NCI-H1436 treated with DMSO at 0.1 percent for 48 hours (cell line): ENCODE measurements at regions not wholly inside any gene's neighbourhood (a gene's known extent, or its start where the extent isn't known, plus 50 kb on each side); places are given as distances from the start of the nearest gene placed in this dataset.
"Not testable (repeated sequence)": the region's sequence is repeated elsewhere in the genome, so short reads cannot be mapped to it uniquely, and the experiment has no call there.

Experiments
- DNase-seq: peaks from one replicate; lab custom pipeline; 2025; lab: John Stamatoyannopoulos, UW

GRCh38 chr5:159588941-159589340, 258.7 kb upstream of the IL12B start:
- DNase-seq = no peak

DNA sequence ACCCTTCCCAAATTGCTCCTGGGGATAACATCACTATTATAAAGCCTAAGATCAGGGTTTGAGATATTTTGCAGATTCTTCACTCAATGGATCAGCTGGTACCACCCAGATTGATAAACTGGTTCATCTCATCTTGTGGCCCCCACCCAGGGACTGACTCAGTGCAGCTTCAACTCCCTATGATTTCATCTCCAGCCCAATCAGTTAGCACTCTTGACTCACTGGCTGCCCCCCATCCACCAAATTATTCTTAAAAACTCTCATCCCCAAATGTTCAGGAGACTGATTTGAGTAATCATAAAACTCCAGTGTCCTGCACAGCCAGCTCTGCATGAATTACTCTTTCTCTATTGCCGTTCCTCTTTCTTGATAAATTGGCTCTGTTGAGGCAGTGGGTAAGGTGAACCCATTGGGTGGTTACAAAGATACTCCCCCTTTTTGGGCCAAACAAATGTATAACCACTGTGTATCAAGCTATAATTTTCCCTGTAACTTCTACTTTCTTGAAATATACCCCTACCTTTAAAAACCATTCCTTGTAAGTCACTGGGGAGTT, 263.3 kb upstream of the IL12B start:
- DNase-seq = no peak

DNA sequence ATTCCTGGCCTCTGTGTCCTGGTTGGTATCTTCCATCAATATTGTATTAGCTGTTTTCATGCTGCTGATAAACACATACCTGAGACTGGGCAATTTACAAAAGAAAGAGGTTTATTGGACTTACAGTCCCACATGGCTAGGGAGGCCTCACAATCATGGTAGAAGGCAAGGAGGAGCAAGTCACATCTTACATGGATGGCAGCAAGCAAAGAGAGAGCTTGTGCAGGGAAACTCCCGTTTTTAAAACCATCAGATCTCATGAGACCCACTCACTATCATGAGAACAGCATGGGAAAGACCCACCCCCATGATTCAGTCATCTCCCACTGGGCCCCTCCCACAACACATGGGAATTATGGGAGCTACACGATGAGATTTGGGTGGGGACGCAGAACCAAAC, 265.3 kb upstream of the IL12B start:
- not testable (repeated sequence) for DNase-seq

DNA sequence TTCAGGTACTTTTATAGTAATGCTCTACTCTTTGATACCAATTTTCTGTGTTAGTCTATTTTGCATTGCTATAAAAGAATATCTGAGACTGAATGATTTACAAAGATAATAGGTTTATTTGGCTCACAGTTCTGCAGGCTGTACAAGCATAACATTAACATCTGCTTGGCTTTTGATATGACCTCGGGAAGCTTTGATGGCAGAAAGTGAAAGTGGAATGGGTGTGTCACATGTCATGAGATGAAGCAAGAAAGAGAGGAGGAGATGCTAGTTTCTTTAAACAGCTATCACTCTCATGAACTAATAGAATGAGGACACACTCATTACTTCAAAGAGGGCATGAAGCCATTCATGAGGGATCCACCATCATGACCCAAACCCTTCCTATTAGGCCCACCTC, 270.9 kb upstream of the IL12B start:
- no peak for DNase-seq

DNA sequence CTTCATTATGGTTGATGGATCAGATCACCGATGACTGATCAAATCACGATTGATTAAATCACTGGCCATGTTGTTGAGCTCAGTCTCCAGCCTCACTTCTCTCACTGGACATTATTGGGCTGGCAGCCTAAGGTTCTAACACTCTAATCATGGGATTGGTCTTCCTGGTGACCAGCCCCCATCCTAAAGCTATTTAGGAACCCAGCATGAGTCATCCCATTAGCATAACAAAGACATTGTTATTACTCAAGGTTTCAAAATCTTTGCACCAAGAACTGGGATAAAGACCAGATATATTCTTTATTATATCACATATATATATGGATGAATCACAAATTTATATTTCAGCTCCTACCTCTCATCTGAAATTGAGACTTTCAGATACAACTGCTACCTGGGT, 272.1 kb upstream of the IL12B start:
- DNase-seq = no peak

DNA sequence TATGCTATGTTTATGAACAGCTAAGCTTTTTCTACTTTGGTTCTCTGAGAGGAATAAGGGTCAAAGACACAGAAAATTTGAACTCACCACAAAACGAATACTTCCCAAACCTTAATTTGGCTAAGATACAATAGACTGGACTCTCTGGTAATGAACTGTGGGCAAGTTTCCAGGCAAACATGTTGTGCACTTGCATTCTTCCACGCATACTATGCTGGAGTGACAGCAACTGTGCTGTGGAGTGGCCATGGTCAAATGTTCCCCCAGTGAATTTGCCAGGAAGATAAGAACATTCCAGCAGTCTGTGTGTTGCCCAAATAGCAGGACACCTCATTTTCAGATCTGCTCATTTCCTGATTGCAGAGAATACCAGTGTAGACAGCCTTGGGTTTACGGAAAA, 275.3 kb upstream of the IL12B start:
- DNase-seq = no peak

DNA sequence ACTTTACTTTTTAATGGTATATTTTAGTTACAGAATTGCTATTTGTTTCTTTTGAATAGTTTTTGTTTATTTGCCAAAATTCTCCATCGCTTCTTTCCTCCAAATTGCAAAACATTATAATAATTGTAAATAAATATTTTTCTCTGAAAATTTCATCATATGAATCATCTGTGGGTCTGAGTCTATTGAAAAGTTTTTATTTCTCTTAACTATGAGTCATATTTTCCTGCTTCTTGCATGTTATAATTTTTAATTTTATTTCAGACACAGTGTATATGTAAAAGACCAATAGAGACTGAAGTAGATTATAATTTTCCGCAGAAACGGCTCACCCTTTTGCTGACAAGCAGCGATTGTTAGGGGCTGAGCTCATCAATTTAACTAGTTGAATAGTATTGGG, 279.1 kb upstream of the IL12B start:
- DNase-seq = no peak

GRCh38 chr5:159610966-159611579, 280.8 kb upstream of the IL12B start:
- no peak for DNase-seq

DNA sequence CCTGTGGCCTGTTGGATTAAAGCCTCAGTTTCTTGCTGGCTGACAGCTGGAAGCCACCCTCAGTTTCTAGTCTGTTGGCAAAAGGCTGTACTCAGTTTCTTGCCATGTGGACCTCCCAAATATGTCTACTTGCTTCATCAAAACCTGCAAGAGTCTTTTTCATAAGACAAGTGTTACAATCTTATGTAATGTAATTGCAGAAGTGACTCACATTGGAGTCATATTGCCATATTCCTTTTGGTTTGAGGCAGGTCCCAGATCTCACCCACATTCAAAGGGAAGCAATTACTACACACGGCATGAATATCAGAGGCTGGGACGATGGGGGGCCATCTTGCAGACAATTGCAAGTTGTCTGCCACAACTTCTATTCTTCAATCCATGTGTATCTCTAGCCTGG, 286.7 kb upstream of the IL12B start:
- DNase-seq = no peak

GRCh38 chr5:159619826-159620225, 289.5 kb upstream of the IL12B start:
- no peak for DNase-seq

DNA sequence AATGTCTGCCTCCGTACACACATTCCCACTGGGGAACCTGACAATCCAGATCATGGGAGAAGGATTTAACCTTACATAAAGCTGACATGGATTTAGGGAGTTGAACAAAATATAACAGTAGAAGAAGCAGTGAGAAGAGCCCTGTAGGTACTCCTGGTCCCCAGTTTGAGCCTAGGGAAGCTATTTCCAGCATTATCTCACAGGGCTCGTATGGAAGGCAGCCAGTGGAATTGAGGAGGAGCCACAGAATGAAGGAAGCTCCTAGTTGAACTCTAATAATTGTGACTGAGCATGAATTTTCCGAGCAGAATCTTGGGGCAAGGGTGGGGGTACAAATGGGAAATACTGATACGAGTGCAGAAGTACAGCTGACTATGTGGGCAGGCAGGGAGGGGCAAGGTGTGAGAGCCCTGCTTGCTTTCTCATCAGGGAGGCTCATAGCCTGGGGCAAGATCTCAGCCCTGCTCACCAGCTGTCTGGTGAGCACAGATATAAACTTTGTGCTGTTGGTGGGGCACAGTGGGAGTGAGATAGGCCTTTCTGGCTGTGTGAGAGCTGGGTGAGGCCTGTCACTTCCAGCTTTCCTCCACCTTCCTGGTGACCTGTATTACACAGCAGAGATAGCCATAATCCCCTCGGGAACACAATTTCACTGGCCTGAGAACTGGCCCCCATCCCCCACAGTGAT, 290.7 kb upstream of the IL12B start:
- no peak for DNase-seq

DNA sequence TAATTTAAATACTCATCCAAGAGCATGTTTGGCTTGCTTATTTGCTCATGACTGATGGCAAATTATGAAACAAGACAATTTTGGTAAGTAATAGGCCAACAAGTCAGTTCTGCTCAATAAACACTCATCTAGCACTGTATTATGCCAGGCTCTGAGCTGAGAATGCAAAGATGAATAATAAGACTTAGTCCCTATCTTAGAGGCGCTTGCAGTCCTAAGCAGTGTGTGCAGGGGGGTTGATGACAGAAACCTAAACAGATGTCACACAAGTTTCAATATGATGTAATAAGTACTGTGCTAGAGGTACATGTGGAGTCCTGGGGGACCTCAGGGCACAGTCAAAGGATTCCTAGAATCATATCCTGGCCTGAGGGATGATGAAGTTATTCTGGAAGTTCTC, 287.6 kb upstream of the ADRA1B start:
- DNase-seq = no peak

DNA sequence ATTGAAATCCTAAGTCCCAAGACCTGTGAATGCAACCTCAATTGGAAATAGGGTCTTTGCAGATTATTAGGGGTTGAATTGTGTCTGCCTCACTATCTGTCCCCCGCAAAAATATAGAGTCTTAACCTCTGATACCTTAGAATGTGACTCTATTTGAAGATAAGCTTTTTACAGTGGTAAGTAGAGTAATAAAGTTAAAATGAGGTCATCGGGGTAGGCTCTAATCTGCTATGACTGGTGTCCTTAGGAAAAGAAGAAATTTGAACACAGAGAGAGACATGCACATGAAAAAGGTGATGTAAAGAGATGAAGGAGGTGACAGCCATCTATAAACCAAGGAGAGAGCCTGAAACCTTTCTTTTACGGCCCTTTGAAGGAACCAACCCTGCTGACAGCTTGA, 287.1 kb upstream of the ADRA1B start:
- DNase-seq = no peak

DNA sequence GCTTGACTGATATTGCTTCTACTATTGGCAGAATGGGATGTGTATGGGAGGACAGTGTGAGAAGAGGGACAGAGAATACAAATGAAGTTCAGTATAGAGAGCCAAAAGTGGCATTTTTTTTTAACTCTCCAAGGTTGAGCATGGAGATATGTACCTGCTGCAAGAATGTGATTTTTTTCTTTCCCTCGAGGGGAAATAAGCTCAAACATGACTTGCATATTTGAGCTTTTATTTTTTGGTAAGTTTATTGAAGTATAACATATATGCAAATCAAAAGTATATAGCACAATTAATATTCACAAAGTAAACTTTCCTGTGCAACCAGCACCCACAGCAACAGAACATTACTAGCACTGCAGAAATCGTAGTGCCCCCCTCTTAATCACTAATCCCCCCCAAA, 285.7 kb upstream of the ADRA1B start:
- DNase-seq = no peak

DNA sequence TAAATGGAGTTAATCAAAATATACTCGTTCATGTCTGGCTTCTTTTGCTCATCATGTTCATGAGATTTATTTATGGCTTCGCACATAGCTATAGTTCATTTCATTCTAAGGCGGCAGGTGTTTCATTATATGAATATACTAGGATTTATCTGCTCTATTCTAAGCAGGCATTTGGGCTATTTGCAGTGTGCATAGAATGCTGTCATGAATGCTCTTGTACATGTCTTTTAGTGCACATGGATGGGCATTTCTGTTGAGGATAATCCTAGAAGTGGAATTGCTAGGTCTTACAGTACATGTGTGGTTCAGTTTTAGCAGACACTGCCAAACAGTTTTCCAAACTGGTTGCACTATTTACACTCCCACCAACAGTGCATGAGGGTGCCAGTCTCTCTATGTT, 285.3 kb upstream of the ADRA1B start:
- DNase-seq = no peak

- no peak for DNase-seq
These were observed 283.4 kb upstream of the ADRA1B start for GRCh38 chr5:159632866-159633265.

GRCh38 chr5:159638481-159638880, 277.8 kb upstream of the ADRA1B start:
- DNase-seq = no peak

- no peak for DNase-seq
These were observed 277.2 kb upstream of the ADRA1B start for GRCh38 chr5:159638954-159639559.

DNA sequence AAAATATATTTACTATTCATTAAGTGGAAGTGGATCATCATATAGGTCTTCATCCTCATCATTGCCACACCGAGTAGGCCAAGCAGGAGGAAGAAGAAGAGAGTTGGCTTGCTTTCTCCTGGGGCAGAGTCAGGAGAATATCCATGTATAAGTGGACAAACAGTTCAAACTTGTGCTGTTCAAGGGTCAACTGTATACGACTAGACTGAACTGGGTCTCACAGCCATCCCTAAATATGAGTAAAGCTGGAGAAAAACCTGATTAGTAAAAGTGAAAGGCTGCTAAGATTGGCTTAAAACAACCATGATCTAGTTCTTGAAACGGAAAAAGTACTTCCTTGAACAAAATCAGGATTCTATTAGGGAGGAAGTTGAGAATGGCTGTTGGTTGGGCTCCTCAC, 276.7 kb upstream of the ADRA1B start:
- DNase-seq = no peak

DNA sequence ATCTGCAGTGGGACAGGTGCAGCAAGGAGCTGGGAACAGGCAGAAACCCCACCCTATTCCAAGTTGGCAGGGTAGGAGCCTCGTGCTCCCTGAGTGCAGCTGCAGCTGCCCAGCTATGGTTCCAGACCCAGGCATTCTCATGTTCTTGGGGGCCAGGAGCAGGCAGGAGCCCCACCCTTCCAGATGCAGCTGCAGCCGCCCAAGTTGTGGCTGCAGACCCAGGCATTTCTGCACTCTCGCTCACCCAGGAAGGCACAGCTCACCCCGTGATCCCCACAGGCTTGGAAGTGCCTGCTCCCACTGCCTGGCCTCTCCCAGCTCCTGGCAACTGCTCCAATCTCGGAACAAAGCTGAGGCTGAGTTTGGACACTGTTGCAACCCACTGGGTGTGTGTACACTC, 275.8 kb upstream of the ADRA1B start:
- DNase-seq = no peak

DNA sequence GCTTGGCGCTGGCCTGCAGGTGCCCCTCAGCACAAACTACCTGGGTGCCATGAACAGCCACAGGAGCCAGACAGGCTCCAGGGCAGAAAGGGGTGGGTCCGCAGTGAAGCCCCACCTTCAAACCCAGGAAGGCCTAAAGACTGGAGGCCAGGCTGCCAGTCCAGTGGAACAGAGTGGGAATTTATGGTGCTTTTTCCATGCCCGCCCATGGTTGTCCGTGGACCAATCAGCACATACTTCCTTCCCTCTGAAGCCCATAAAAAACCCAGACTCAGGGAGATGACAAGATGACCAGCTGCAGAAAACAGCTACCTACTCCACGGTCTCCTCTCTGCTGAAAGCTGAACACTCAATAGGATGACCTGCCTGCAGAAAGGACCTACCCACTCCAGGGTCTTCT, 275.4 kb upstream of the ADRA1B start:
- DNase-seq = no peak

GRCh38 chr5:159641371-159642039, 274.8 kb upstream of the ADRA1B start:
- no peak for DNase-seq

GRCh38 chr5:159642379-159642778, 273.9 kb upstream of the ADRA1B start:
- no peak for DNase-seq
